ENCODE measurements at regions not wholly inside any gene's neighbourhood (a gene's known extent, or its start where the extent isn't known, plus 50 kb on each side); places are given as distances from the start of the nearest gene placed in this dataset.

DNA sequence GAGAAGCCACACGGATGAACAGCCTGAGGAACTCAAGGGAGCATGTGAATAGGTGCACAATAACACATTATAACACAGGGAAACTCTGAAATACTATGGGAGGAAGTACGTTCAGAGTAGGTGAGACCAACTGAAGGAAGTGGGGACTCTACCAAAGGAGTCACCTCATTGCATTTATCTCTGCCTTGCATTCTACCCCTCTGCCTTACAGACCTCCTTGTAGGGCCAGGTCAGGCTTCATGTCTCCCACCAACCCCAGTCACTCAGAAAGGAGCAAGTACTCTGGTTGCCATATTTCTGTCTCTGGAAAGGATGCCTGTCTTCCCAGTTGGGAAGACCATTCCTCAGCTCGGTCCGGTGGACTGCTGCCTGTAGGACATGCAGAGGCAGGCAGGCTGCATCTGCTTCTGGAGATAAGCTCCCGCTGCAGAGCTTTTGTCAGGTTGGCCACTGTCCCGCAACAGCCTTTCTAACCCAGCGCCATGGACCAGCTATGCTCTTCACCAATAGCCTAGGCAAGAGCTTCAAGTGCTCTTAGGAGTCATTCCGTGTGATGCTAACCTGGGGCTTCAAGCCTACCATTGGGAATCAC is 51.6 kb upstream of the ASIP start:
- no peak for TF ChIP-seq ELF4 (IDR thresholded peaks at IDR 0.05)
- no peak for TF ChIP-seq SP1 (IDR thresholded peaks at IDR 0.05)
- no peak for TF ChIP-seq FOXM1 (IDR thresholded peaks at IDR 0.05; ENCODE audit: borderline replicate concordance)
- no peak for TF ChIP-seq FOXA1 (IDR thresholded peaks at IDR 0.05)
- TF ChIP-seq, protein P1, sequence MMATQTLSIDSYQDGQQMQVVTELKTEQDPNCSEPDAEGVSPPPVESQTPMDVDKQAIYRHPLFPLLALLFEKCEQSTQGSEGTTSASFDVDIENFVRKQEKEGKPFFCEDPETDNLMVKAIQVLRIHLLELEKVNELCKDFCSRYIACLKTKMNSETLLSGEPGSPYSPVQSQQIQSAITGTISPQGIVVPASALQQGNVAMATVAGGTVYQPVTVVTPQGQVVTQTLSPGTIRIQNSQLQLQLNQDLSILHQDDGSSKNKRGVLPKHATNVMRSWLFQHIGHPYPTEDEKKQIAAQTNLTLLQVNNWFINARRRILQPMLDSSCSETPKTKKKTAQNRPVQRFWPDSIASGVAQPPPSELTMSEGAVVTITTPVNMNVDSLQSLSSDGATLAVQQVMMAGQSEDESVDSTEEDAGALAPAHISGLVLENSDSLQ (IDR thresholded peaks at IDR 0.05) = no peak
- no peak for TF ChIP-seq ARNT (IDR thresholded peaks at IDR 0.05)
- no peak for TF ChIP-seq BHLHE40 (IDR thresholded peaks at IDR 0.05; ENCODE audit: borderline replicate concordance)
- TF ChIP-seq HDGF (IDR thresholded peaks at IDR 0.05; ENCODE audit: borderline replicate concordance) = no peak
- no peak for TF ChIP-seq ZNF384 (IDR thresholded peaks at IDR 0.05)
- no peak for TF ChIP-seq L3MBTL2 (conservative IDR thresholded peaks at IDR 0.05)
- no peak for TF ChIP-seq FOXK2 (IDR thresholded peaks at IDR 0.05)
- no peak for TF ChIP-seq CTBP1 (IDR thresholded peaks at IDR 0.05; ENCODE audit: borderline replicate concordance)
- no peak for TF ChIP-seq NFRKB (IDR thresholded peaks at IDR 0.05)
- no peak for TF ChIP-seq SUZ12 (IDR thresholded peaks at IDR 0.05)
- no peak for TF ChIP-seq LEF1 (IDR thresholded peaks at IDR 0.05; ENCODE audit: borderline replicate concordance)
- no peak for TF ChIP-seq TARDBP (IDR thresholded peaks at IDR 0.05)
- CTCF ChIA-PET = interaction anchor here (1.2 kb wide), 1 partner anchor 77 kb away, joined by 3 read pairs; the partner anchor contains the start of gene EIF2S2
- POLR2A ChIA-PET = interaction anchor here (1.9 kb wide), 1 partner anchor 113 kb away, joined by 8 read pairs; the partner anchor contains the start of gene AHCY

DNA sequence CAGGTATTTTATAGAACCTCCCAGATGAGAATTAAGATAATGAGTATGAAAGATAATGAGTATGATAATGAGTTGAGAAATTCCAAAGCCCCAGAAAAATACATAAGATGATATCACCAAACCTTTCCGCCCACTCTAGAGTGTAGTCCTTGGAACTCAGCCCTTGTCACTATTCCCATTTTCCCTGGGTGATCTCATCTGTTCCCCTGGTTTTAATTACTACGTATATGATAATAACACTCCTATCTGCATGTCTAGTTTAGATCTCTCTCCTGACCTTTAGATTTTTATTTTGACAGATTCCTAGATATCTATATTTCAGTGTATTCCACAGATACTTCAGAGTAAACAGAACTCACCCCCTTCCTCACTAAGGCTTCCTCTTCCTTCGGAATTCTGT is 51.0 kb upstream of the ASIP start:
- POLR2A ChIA-PET = interaction anchor here (0.6 to 1.9 kb wide), 3 partner anchors 78 to 635 kb away, joined by 3 to 8 read pairs (median 4); partner anchors contain the start of genes AHCY, EIF2S2 and NCOA6
- no peak for DNase-seq (ENCODE audit: extremely low spot score)
- TF ChIP-seq LEF1 (IDR thresholded peaks at IDR 0.05; ENCODE audit: borderline replicate concordance) (no peak), BHLHE40 (IDR thresholded peaks at IDR 0.05; ENCODE audit: borderline replicate concordance) (no peak), FOXM1 (IDR thresholded peaks at IDR 0.05; ENCODE audit: borderline replicate concordance) (no peak), SUZ12 (IDR thresholded peaks at IDR 0.05) (no peak), NFRKB (IDR thresholded peaks at IDR 0.05) (no peak), ELF4 (IDR thresholded peaks at IDR 0.05) (no peak), FOXK2 (IDR thresholded peaks at IDR 0.05) (no peak), TARDBP (IDR thresholded peaks at IDR 0.05) (no peak), L3MBTL2 (conservative IDR thresholded peaks at IDR 0.05) (no peak), CTBP1 (IDR thresholded peaks at IDR 0.05; ENCODE audit: borderline replicate concordance) (no peak), ARNT (IDR thresholded peaks at IDR 0.05) (no peak)
- TF ChIP-seq, protein P1 (IDR thresholded peaks at IDR 0.05) = no peak
- CTCF ChIA-PET = interaction anchor here (0.6 to 1.8 kb wide), 10 partner anchors 11 to 502 kb away, joined by 3 to 12 read pairs (median 3); partner anchors contain the start of gene EIF2S2

More for the DNA sequence above, 51.6 kb upstream of the ASIP start:
- no peak for DNase-seq (ENCODE audit: extremely low spot score)

DNA sequence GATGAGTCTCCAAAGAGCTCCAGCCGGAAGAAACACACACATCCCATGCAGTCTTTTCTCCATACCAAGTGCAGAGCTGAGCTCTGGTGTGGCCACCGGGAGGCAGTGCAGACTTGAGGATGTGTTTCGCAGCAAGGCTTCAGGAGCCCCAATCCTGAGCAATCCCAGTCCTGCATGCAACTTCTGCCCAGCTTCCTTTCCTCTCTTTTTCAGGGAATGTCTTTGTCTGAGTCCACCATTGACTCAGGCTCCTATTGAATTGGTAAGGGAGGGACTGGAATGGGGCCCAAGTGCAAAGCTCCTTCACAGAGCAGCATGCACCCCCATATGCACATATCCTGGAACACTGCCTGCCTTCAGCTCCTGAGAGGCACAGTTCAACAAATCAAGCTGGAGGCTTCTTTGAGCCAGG is 50.5 kb upstream of the ASIP start:
- TF ChIP-seq SP1 (IDR thresholded peaks at IDR 0.05) (no peak), HDGF (IDR thresholded peaks at IDR 0.05; ENCODE audit: borderline replicate concordance) (0 out of 2 replicates have a peak, but pooled peaks have one; percentile 48)
- CTCF ChIA-PET = interaction anchor here (0.6 to 1.8 kb wide), 12 partner anchors 9 to 501 kb away, joined by 3 to 12 read pairs (median 3); partner anchors contain the start of gene EIF2S2
- POLR2A ChIA-PET = interaction anchor here (0.6 to 1.9 kb wide), 4 partner anchors 79 to 635 kb away, joined by 3 to 8 read pairs (median 4); partner anchors contain the start of genes AHCY, EIF2S2 and NCOA6
- DNase-seq (ENCODE audit: extremely low spot score) = peak; percentile 84

Data from HEK293T (cell line).